Lower leg skin (tissue), 3 donors: ENCODE measurements at regions not wholly inside any gene's neighbourhood (a gene's known extent, or its start where the extent isn't known, plus 50 kb on each side); places are given as distances from the start of the nearest gene placed in this dataset.

Experiments
- POLR2A ChIP-seq, 2 donors: fragments of 450-650 bp; IDR thresholded peaks; one replicate each; pipeline ENCODE4 v1.6.1; 2016 to 2017; ENCODE audit warnings: antibody characterized with exemption in 2 of 2, mild to moderate bottlenecking in 1 of 2, moderate library complexity in 1 of 2
- TF ChIP-seq, protein P1 (sequence below), 3 donors: fragments of 450-650 bp; IDR thresholded peaks; one replicate each; pipeline ENCODE4 v1.5.1; 2016; ENCODE audit warnings: antibody characterized with exemption in 3 of 3, mild to moderate bottlenecking in 3 of 3, moderate library complexity in 2 of 3

DNA sequence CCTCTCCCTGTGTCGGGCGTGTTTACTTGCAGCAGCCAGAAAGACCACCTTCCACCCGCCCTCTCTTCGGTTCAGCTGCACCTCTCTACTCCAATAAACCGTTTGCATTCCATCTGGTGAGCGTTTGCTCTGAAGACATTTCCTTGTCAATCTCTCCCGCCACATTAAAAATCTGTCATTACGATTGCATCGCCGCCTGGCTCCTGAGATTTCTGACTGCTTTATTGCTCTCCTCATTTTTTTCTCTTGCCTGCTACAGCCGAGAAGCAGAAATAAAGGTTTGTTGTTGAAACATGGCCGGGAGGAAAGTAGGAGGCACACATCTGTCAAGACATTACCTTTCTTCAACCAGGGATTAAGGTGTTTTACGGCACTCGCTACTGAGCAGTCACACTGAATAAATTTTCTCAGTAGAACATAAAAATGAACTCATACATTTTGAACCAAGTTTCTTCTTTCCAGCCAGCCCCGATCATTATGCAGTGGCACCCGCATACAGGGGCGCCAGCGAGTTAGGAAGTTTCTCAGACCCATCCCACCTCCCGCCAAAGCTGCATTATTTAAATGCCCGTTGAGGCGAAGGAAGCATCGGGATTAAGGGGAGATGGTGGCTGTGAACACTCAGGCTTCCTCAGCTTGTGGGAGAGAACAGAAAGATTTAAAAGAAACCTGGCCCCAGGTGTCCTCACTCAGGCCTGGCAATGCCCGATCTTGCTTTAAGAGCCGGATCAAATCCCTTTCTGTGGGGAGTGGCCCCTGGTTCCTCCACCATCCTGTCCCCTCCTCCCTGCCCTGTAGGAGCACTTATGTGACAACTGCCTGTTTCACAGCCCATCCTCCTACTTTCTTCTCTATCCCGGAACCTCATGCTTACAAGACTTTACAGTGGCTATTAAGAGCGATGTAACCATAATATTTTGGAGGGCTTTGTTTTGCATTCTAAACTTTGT is 1108.9 kb downstream of the BCL11B start:
- TF ChIP-seq, protein P1, sequence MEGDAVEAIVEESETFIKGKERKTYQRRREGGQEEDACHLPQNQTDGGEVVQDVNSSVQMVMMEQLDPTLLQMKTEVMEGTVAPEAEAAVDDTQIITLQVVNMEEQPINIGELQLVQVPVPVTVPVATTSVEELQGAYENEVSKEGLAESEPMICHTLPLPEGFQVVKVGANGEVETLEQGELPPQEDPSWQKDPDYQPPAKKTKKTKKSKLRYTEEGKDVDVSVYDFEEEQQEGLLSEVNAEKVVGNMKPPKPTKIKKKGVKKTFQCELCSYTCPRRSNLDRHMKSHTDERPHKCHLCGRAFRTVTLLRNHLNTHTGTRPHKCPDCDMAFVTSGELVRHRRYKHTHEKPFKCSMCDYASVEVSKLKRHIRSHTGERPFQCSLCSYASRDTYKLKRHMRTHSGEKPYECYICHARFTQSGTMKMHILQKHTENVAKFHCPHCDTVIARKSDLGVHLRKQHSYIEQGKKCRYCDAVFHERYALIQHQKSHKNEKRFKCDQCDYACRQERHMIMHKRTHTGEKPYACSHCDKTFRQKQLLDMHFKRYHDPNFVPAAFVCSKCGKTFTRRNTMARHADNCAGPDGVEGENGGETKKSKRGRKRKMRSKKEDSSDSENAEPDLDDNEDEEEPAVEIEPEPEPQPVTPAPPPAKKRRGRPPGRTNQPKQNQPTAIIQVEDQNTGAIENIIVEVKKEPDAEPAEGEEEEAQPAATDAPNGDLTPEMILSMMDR (IDR thresholded peaks at IDR 0.05) = no peak
- no peak for TF ChIP-seq POLR2A (IDR thresholded peaks at IDR 0.05)
